Fibroblast of lung (primary cell): ENCODE measurements at regions not wholly inside any gene's neighbourhood (a gene's known extent, or its start where the extent isn't known, plus 50 kb on each side); places are given as distances from the start of the nearest gene placed in this dataset.

Source experiments
- DNase-seq, 2 donors: peaks; one replicate each; pipeline versions ENCODE4 v3.0.0 to v3.0.0-alpha.2; 2010; ENCODE audit warnings: low read depth in 2 of 2
- H2AFZ ChIP-seq: 2 replicates; pipeline ENCODE4 v1.5.1; 2012; ENCODE audit warnings: low read length, control low read depth, inconsistent platforms
- H3K27ac ChIP-seq: 2 replicates; pipeline ENCODE4 v1.5.1; 2011; ENCODE audit warnings: low read length, control low read depth; ENCODE audit not compliant: insufficient read depth
- H3K27me3 ChIP-seq: 2 replicates; pipeline ENCODE4 v1.5.1; 2011; ENCODE audit warnings: mild to moderate bottlenecking, low read length; ENCODE audit not compliant: control insufficient read depth, insufficient read depth
- H3K36me3 ChIP-seq: 2 replicates; pipeline ENCODE4 v1.5.1; 2011; ENCODE audit warnings: low read length; ENCODE audit not compliant: control insufficient read depth, insufficient read depth
- H3K4me1 ChIP-seq: 2 replicates; pipeline ENCODE4 v1.5.1; 2011; ENCODE audit warnings: low read length; ENCODE audit not compliant: control insufficient read depth, insufficient read depth; ENCODE audit errors: extremely low read depth
- H3K4me2 ChIP-seq: 2 replicates; pipeline ENCODE4 v1.5.1; 2011; ENCODE audit warnings: low read length, control low read depth; ENCODE audit not compliant: insufficient read depth; ENCODE audit errors: extremely low read depth
- H3K4me3 ChIP-seq, 4 experiments: fragments of 200-600 bp in 1 of 4; sonication (generic) in 1 of 4; replicated peaks in 1 of 4; 2 replicates each; pipeline ENCODE4 v1.5.1; 2011 to 2016; ENCODE audit warnings: low read length in 4 of 4, low read depth in 3 of 4, mild to moderate bottlenecking in 3 of 4, control low read depth in 2 of 4, inconsistent platforms in 1 of 4, mixed read lengths in 1 of 4; ENCODE audit not compliant: insufficient read depth in 1 of 4; ENCODE audit errors: control extremely low read depth in 1 of 4
- H3K79me2 ChIP-seq: 2 replicates; pipeline ENCODE4 v1.5.1; 2012; ENCODE audit warnings: mild to moderate bottlenecking, low read length, inconsistent platforms; ENCODE audit not compliant: control insufficient read depth, insufficient read depth
- H3K9ac ChIP-seq: 2 replicates; pipeline ENCODE4 v1.5.1; 2011; ENCODE audit warnings: mild to moderate bottlenecking, low read length, control low read depth; ENCODE audit not compliant: insufficient read depth
- H3K9me3 ChIP-seq: 2 replicates; pipeline ENCODE4 v1.5.1; 2012; ENCODE audit warnings: low read depth, low read length; ENCODE audit not compliant: control insufficient read depth, insufficient read depth
- H4K20me1 ChIP-seq: 2 replicates; pipeline ENCODE4 v1.5.1; 2011; ENCODE audit warnings: low read length; ENCODE audit not compliant: control insufficient read depth, insufficient read depth; ENCODE audit errors: extremely low read depth
- EZH2 ChIP-seq: IDR thresholded peaks from 2 replicates; pipeline ENCODE4 v1.5.1; 2012; ENCODE audit warnings: low read length, control low read depth, mild to moderate bottlenecking; ENCODE audit errors: missing control alignments
- TF ChIP-seq, protein P1 (sequence below), 2 donors: IDR thresholded peaks in 1 of 2; conservative IDR thresholded peaks in 1 of 2; 1 replicate in 1 of 2; 2 replicates in 1 of 2; pipeline ENCODE4 v1.5.1; 2011 to 2012; ENCODE audit warnings: low read length in 2 of 2, control low read depth in 1 of 2, inconsistent platforms in 1 of 2, low read depth in 1 of 2, mild to moderate bottlenecking in 1 of 2

DNA sequence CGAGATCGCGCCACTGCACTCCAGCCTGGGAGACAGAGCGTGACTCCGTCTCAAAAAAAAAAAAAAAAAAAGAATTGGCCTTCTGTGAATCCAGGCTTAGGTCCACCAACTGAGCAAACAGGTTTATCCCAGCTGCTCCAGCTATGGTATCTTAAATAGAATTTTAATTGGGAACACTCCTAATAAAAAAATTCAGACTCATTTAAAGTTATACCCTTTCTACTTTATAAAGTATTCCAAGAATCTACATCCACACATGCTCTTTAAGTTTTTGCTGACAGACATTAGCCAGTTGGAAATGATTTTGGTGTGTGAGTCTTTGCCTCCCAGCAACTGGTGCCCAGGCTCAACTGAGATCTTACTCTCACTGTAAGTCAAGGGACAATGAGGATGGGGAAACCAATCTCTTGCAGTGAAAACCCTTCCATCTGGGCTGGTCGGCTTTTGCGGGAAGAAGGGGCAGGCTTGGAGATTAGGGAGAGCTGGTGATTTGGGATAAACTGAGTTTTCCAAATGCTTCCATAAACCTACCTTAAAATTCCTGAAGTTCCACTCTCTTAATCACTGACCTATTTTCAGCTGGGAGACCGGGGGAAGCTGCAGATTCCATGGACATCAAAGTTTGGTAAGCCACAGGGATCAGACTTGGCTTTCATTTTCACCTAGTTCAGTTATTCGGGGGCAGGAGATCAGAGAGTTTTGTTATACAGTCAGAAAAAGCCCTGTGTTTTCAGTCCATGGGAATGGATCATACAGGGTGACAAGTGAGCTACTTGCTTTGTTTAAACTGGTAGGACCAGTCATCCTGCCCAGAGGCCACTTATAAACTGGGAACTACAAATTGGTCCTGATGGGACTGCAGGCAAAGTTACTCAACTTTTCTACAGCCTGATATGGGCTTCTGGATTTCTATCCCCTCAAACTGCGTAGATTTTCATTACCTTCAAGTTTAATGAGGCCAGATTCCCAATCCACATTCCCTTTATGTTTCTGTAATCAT lies 89.3 kb upstream of the ZNF746 start:
- H3K27me3 ChIP-seq, result no peaks in the 10 kb centered on the region
- no peak overlapping the region for H3K9ac ChIP-seq
- TF ChIP-seq, protein P1, sequence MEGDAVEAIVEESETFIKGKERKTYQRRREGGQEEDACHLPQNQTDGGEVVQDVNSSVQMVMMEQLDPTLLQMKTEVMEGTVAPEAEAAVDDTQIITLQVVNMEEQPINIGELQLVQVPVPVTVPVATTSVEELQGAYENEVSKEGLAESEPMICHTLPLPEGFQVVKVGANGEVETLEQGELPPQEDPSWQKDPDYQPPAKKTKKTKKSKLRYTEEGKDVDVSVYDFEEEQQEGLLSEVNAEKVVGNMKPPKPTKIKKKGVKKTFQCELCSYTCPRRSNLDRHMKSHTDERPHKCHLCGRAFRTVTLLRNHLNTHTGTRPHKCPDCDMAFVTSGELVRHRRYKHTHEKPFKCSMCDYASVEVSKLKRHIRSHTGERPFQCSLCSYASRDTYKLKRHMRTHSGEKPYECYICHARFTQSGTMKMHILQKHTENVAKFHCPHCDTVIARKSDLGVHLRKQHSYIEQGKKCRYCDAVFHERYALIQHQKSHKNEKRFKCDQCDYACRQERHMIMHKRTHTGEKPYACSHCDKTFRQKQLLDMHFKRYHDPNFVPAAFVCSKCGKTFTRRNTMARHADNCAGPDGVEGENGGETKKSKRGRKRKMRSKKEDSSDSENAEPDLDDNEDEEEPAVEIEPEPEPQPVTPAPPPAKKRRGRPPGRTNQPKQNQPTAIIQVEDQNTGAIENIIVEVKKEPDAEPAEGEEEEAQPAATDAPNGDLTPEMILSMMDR (conservative IDR thresholded peaks at IDR 0.05 in 1 of 2, IDR thresholded peaks at IDR 0.05 in 1 of 2; ENCODE audit: low read depth in 1 of 2, low read length in 2 of 2), result no peak
- TF ChIP-seq EZH2, result no peak
- no peak overlapping the region for H3K27ac ChIP-seq
- H3K4me3 ChIP-seq, result no peak overlapping the region
- no peak overlapping the region for H3K4me2 ChIP-seq
- DNase-seq, result peak in 1 of 2 donors; percentile 20
- H3K9me3 ChIP-seq, result no peaks in the 10 kb centered on the region
- H3K36me3 ChIP-seq, result peaks cover 10% of the 10 kb centered on the region
- H3K79me2 ChIP-seq, result no peaks in the 10 kb centered on the region
- H4K20me1 ChIP-seq, result no peaks in the 10 kb centered on the region
- H2AFZ ChIP-seq, result no peak overlapping the region
- no peaks in the 10 kb centered on the region for H3K4me1 ChIP-seq

DNA sequence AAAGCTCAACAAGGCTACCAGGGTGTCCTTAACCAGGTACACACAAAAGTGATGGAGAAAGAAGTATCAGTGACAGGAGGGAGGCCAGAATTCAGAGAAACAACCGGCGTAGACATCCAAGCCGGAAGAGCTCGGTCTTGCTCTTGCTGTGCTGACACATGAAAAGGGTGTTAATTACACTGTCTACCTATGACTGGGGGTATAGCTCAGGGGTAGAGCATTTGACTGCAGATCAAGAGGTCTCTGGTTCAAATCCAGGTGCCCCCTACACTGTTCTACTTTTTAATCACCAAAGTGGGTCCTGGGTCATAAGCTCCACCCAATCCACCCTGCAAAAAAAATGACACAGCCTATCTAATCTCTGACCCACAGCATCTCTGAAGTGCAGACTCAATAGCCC lies 86.9 kb upstream of the ZNF746 start:
- TF ChIP-seq, protein P1 (conservative IDR thresholded peaks at IDR 0.05 in 1 of 2, IDR thresholded peaks at IDR 0.05 in 1 of 2; ENCODE audit: low read depth in 1 of 2, low read length in 2 of 2), result no peak
- no peak for TF ChIP-seq EZH2
- H3K9ac ChIP-seq, result no peak overlapping the region
- no peak overlapping the region for H3K4me3 ChIP-seq
- H3K36me3 ChIP-seq, result peaks cover 7% of the 10 kb centered on the region
- H2AFZ ChIP-seq, result no peak overlapping the region
- H3K4me1 ChIP-seq, result no peaks in the 10 kb centered on the region
- no peaks in the 10 kb centered on the region for H4K20me1 ChIP-seq
- no peak overlapping the region for H3K4me2 ChIP-seq
- no peaks in the 10 kb centered on the region for H3K27me3 ChIP-seq
- DNase-seq, result no peak
- no peaks in the 10 kb centered on the region for H3K9me3 ChIP-seq
- H3K79me2 ChIP-seq, result no peaks in the 10 kb centered on the region
- H3K27ac ChIP-seq, result no peak overlapping the region

DNA sequence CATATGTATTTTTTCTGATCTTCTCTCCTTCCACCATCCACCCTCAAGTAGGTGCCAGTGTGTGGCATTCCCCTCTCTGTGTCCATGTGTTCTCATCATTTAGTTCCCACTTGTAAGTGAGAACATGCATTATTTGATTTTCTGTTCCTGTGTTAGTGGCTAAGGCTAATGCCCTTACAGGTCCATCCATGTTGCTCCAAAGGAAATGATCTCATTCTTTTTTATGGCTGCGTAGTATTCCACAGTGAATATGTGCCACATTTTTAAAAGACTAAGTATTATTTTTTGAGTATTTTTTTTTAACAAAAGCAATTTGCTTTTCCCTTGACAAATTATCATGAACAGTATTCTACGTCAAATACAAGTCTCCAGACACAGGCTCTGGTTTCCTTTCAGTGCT lies 86.4 kb upstream of the ZNF746 start:
- Histone ChIP-seq H3K9me3 (no peaks in the 10 kb centered on the region), H2AFZ (no peak overlapping the region), H3K4me2 (no peak overlapping the region), H3K27ac (no peak overlapping the region), H4K20me1 (no peaks in the 10 kb centered on the region), H3K27me3 (no peaks in the 10 kb centered on the region), H3K4me1 (no peaks in the 10 kb centered on the region), H3K79me2 (no peaks in the 10 kb centered on the region), H3K4me3 (no peak overlapping the region), H3K9ac (no peak overlapping the region), H3K36me3 (peaks cover 7% of the 10 kb centered on the region)
- TF ChIP-seq EZH2, result no peak
- TF ChIP-seq, protein P1 (conservative IDR thresholded peaks at IDR 0.05 in 1 of 2, IDR thresholded peaks at IDR 0.05 in 1 of 2; ENCODE audit: low read depth in 1 of 2, low read length in 2 of 2), result no peak
- DNase-seq, result no peak
